NCI-H187 treated with DMSO at 0.1 percent for 48 hours (cell line): ENCODE measurements at regions not wholly inside any gene's neighbourhood (a gene's known extent, or its start where the extent isn't known, plus 50 kb on each side); places are given as distances from the start of the nearest gene placed in this dataset.

Experiments
- DNase-seq: peaks from one replicate; lab custom pipeline; 2025; lab: John Stamatoyannopoulos, UW

- DNase-seq, result no peak
Measured at GRCh38 chr9:77084094-77084493, 64.6 kb downstream of the FOXB2 start.

- no peak for DNase-seq
Measured at GRCh38 chr9:77085416-77085815, 66.0 kb downstream of the FOXB2 start.

- no peak for DNase-seq
Measured at GRCh38 chr9:77087506-77087905, 68.1 kb downstream of the FOXB2 start.

- DNase-seq, result no peak
Measured at GRCh38 chr9:77092536-77092935, 73.1 kb downstream of the FOXB2 start.

- no peak for DNase-seq
Measured at GRCh38 chr9:77094150-77094549, 74.7 kb downstream of the FOXB2 start.

GRCh38 chr9:77097335-77097734 lies 77.9 kb downstream of the FOXB2 start:
- no peak for DNase-seq

GRCh38 chr9:77099388-77099787 lies 77.9 kb upstream of the VPS13A start:
- peak; percentile 11 for DNase-seq

GRCh38 chr9:77111408-77111807 lies 65.9 kb upstream of the VPS13A start:
- DNase-seq, result no peak

GRCh38 chr9:77125665-77126064 lies 51.7 kb upstream of the VPS13A start:
- DNase-seq, result no peak

GRCh38 chr9:77127071-77127470 lies 50.3 kb upstream of the VPS13A start:
- DNase-seq, result no peak
